HepG2 (cell line): ENCODE measurements at regions not wholly inside any gene's neighbourhood (a gene's known extent, or its start where the extent isn't known, plus 50 kb on each side); places are given as distances from the start of the nearest gene placed in this dataset.
"Not testable (repeated sequence)": the region's sequence is repeated elsewhere in the genome, so short reads cannot be mapped to it uniquely, and the experiment has no call there.

Experiments
- ATAC-seq: fragments of 200-7000 bp; cut with Tn5 transposase; 3 replicates; pipeline ENCODE4 v1.9.1; 2020; ENCODE audit warnings: mild to moderate bottlenecking, moderate library complexity
- BruUV-seq: library from RNA; stranded (reverse); fragments of 400-500 nt; replicated peaks from 2 replicates; lab custom pipeline; 2021; lab: Mats Ljungman, UMichigan
- CTCF ChIA-PET: fragments of 300-600 bp; formaldehyde crosslinking; extraction: SDS; loops from one replicate; lab custom pipeline; 2021; ENCODE audit warnings: low total read pairs, inconsistent platforms, low intra/inter-chr PET ratio; lab: Yijun Ruan, JAX
- POLR2A ChIA-PET: fragments of 350-600 bp; sonication (Branson Sonifier 250); formaldehyde crosslinking; loops from one replicate; lab custom pipeline; 2020; ENCODE audit warnings: antibody characterized with exemption, inconsistent platforms; lab: Yijun Ruan, JAX
- DNase-seq: peaks from one replicate; pipeline ENCODE4 v3.0.0-alpha.2; 2015; ENCODE audit warnings: low spot score
- FAIRE-seq: peaks from 3 replicates; lab custom pipeline; 2011; peaks lifted over from hg19 to GRCh38; lab: Jason Lieb, UNC
- H2AFZ ChIP-seq: one replicate; pipeline ENCODE4 v1.6.1; 2011; ENCODE audit warnings: low read length, inconsistent platforms
- H3K27ac ChIP-seq: fragments of 300-600 bp; 3 replicates; pipeline ENCODE4 v1.8.0; 2011; ENCODE audit warnings: mixed run types, mild to moderate bottlenecking, mixed read lengths, low read length, inconsistent platforms; ENCODE audit not compliant: insufficient read depth; ENCODE audit errors: extremely low read length
- H3K27me3 ChIP-seq, 2 experiments: fragments of 200-600 bp in 1 of 2; 2 replicates in 1 of 2; 3 replicates in 1 of 2; pipeline versions ENCODE4 v1.6.0 to v1.8.0; 2011; ENCODE audit warnings: low read length in 2 of 2, mild to moderate bottlenecking in 2 of 2, moderate library complexity in 2 of 2, inconsistent platforms in 1 of 2; ENCODE audit not compliant: insufficient read depth in 2 of 2, control insufficient read depth in 1 of 2
- H3K36me3 ChIP-seq, 2 experiments: fragments of 200-600 bp in 1 of 2; replicated peaks in 1 of 2; 2 replicates in 1 of 2; 3 replicates in 1 of 2; pipeline versions ENCODE4 v1.5.1 to v1.8.0; 2011; ENCODE audit warnings: low read length in 2 of 2, inconsistent platforms in 1 of 2; ENCODE audit not compliant: insufficient read depth in 2 of 2, control insufficient read depth in 1 of 2
- H3K4me1 ChIP-seq: 2 replicates; pipeline ENCODE4 v1.5.1; 2012; ENCODE audit warnings: low read length, inconsistent platforms; ENCODE audit not compliant: insufficient read depth
- H3K4me2 ChIP-seq: 2 replicates; pipeline ENCODE4 v1.6.0; 2011; ENCODE audit warnings: low read depth, low read length, inconsistent platforms
- H3K4me3 ChIP-seq, 3 experiments: fragments of 200-600 bp in 1 of 3; sonication (generic), shearing (Covaris generic) in 1 of 3; replicated peaks in 1 of 3; 2 replicates each; pipeline ENCODE4 v1.5.1; 2011 to 2016; ENCODE audit warnings: low read length in 3 of 3, inconsistent platforms in 2 of 3, low read depth in 2 of 3, mild to moderate bottlenecking in 2 of 3, control low read depth in 1 of 3, mixed read lengths in 1 of 3; ENCODE audit not compliant: insufficient read depth in 1 of 3
- H3K79me2 ChIP-seq: one replicate; pipeline ENCODE4 v1.6.1; 2011; ENCODE audit warnings: low read length, inconsistent platforms; ENCODE audit not compliant: insufficient read depth
- H3K9ac ChIP-seq: 2 replicates; pipeline ENCODE4 v1.6.0; 2011; ENCODE audit warnings: mild to moderate bottlenecking, low read depth, low read length, inconsistent platforms; ENCODE audit not compliant: insufficient read depth
- H3K9me3 ChIP-seq: 2 replicates; pipeline ENCODE4 v1.5.1; 2012; ENCODE audit warnings: mild to moderate bottlenecking, low read length
- H4K20me1 ChIP-seq: 2 replicates; pipeline ENCODE4 v1.6.0; 2011; ENCODE audit warnings: inconsistent platforms, mild to moderate bottlenecking, low read length, moderate library complexity; ENCODE audit not compliant: insufficient read depth
- WGBS: methylation state at CpG from one replicate; pipeline ENCODE4 v1.1.6; 2017; ENCODE audit warnings: low lambda C conversion rate; 5-methylcytosine and 5-hydroxymethylcytosine counted together
- in situ Hi-C: cut with HindIII; loops from 2 replicates; pipeline ENCODE4 v1.10.0; 2017; ENCODE audit warnings: low pct_unique_long_range_greater_than_20kb; ENCODE audit not compliant: extremely low pct_ligation_motif_present
- intact Hi-C: fragments of 100-400 bp; cut with micrococcal nuclease; formaldehyde crosslinking; loops from one replicate; pipeline ENCODE4 v1.10.0; 2022; ENCODE audit not compliant: unreplicated experiment

DNA sequence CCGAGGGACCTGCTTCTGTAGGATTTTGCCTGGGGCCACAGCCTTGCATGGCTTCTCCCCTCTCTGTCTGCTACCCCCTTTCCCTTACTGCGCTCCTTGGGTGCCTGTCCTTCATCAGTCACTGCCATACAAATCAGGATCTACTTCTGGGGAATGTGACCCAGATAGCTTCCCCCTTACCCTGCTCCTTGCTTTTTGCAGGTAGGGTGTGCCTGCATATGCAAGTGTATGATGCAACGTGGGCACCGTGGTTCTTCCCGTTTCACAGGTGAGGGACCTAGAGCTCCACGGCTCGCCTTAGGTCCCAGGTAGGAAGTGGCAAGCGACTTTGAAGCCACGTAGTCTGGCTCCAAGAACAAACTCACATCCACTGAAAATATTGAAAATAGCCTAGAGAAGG, 111.5 kb downstream of the TNFRSF13B start:
- ATAC-seq, H3K4me2 ChIP-seq, H3K9ac ChIP-seq, H3K27ac ChIP-seq, CTCF ChIA-PET, FAIRE-seq, H3K4me1 ChIP-seq, H3K4me3 ChIP-seq, DNase-seq, H4K20me1 ChIP-seq, POLR2A ChIA-PET, BruUV-seq, in situ Hi-C loops, H3K9me3 ChIP-seq, H3K36me3 ChIP-seq, H3K27me3 ChIP-seq, intact Hi-C loops, H3K79me2 ChIP-seq, H2AFZ ChIP-seq: not testable (repeated sequence)
- WGBS = 38% methylated on average over 9 of the region's 9 CpGs

DNA sequence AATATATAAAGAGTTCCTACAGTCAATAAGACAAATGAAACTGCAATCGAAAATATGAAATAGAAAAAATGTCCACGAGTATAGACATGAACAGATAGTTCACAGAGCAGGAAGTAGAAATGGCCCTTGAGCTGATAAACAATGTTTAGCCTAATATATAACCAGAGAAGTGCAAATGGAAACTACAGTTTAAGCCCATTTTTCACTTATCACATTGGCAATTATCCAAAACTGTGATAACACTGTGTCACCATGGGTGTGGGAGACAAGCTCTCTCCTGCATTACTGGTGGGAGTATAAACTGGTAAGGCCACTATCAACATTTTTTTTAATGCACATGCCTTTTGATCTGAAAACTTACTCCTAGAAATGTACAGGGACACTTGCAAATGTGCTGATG, 112.4 kb downstream of the TNFRSF13B start:
- H3K9me3 ChIP-seq, ATAC-seq, H3K79me2 ChIP-seq, H3K27me3 ChIP-seq, H3K9ac ChIP-seq, H3K4me1 ChIP-seq, BruUV-seq, DNase-seq, H3K4me3 ChIP-seq, CTCF ChIA-PET, H4K20me1 ChIP-seq, H3K27ac ChIP-seq, H2AFZ ChIP-seq, intact Hi-C loops, POLR2A ChIA-PET, in situ Hi-C loops, H3K36me3 ChIP-seq, FAIRE-seq, H3K4me2 ChIP-seq: not testable (repeated sequence)
- 0% methylated on average over 2 of the region's 2 CpGs for WGBS

DNA sequence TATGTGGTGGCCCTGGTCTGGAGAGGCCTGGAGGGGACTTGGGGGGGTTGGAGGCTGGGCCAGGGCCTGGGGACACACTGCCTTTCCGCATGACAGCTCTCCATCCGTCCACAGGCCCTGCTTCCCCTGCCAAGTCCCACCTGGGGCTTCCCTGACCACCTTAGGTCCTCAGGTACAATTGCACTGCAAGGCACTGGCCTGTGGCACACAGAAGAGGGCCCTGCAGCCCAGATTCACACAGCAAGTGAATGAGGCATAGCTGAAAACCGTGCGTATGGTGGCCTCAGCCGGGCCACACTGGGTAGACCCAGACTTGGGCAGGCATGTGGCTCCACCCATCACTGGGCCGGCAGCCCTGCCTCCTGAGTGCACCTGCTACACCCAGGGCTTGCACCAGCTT, 114.2 kb downstream of the TNFRSF13B start:
- H3K79me2 ChIP-seq, DNase-seq, H4K20me1 ChIP-seq, H3K4me2 ChIP-seq, H3K9ac ChIP-seq, H3K4me1 ChIP-seq, POLR2A ChIA-PET, ATAC-seq, BruUV-seq, H3K27ac ChIP-seq, intact Hi-C loops, H3K4me3 ChIP-seq, H3K27me3 ChIP-seq, CTCF ChIA-PET, FAIRE-seq, in situ Hi-C loops, H3K36me3 ChIP-seq, H2AFZ ChIP-seq, H3K9me3 ChIP-seq: not testable (repeated sequence)
- WGBS = no CpG with 5 or more reads among the region's 6 CpGs

DNA sequence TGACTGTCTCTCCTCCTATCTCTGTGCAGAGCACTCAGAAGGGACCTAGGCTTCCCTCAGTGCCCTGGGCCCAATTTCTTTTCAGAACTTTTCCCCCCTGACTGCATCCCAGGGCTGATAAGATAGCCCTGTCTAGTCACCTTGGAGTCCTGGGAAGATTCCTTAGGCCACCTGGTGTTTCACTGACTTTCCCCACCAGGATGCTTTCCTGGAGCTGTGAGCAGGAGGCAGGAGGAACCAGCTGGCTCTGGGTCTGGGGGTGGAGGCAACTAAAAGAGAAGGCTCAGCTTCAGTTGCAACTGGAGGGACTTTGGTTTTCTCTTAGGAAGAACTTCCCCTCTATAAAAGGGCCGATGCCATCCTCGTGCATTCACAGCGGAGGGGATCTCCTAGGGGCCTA, 115.1 kb downstream of the TNFRSF13B start:
- POLR2A ChIA-PET, H3K36me3 ChIP-seq, H3K27me3 ChIP-seq, DNase-seq, ATAC-seq, H3K4me1 ChIP-seq, in situ Hi-C loops, H3K79me2 ChIP-seq, H3K4me3 ChIP-seq, H3K9ac ChIP-seq, H2AFZ ChIP-seq, BruUV-seq, FAIRE-seq, CTCF ChIA-PET, H3K27ac ChIP-seq, H3K9me3 ChIP-seq, H4K20me1 ChIP-seq, intact Hi-C loops, H3K4me2 ChIP-seq: not testable (repeated sequence)
- WGBS = 10% methylated on average over 2 of the region's 3 CpGs
